Left ventricle myocardium inferior (tissue), 1 donor: ENCODE measurements at regions not wholly inside any gene's neighbourhood (a gene's known extent, or its start where the extent isn't known, plus 50 kb on each side); places are given as distances from the start of the nearest gene placed in this dataset.

Experiments used
- DNase-seq: peaks from one replicate; pipeline ENCODE4 v3.0.0-alpha.2; 2020
- H3K27ac ChIP-seq: fragments of 200-600 bp; replicated peaks from 2 replicates; pipeline ENCODE4 v1.8.0; 2021
- H3K27me3 ChIP-seq: fragments of 200-600 bp; 2 replicates; pipeline ENCODE4 v1.8.0; 2021; ENCODE audit warnings: low read depth
- H3K36me3 ChIP-seq: fragments of 200-600 bp; 2 replicates; pipeline ENCODE4 v1.8.0; 2021
- H3K4me1 ChIP-seq: fragments of 200-600 bp; 2 replicates; pipeline ENCODE4 v1.8.0; 2021
- H3K4me3 ChIP-seq: fragments of 200-600 bp; 2 replicates; pipeline ENCODE4 v1.8.0; 2021; ENCODE audit warnings: mild to moderate bottlenecking, moderate library complexity
- H3K9me3 ChIP-seq: fragments of 200-600 bp; replicated peaks from 2 replicates; pipeline ENCODE4 v1.8.0; 2021
- intact Hi-C: fragments of 100-400 bp; cut with micrococcal nuclease; formaldehyde crosslinking; loops from one replicate; pipeline ENCODE4 v1.11.0; 2022
- TF ChIP-seq, protein P1 (sequence below): fragments of 200-600 bp; IDR thresholded peaks from 2 replicates; pipeline ENCODE4 v1.8.0; 2021; ENCODE audit warnings: antibody characterized with exemption, mild to moderate bottlenecking, borderline replicate concordance
- donor health status: DM: no; HTN: yes; CAD: no; lungs with severe emphysema.

DNA sequence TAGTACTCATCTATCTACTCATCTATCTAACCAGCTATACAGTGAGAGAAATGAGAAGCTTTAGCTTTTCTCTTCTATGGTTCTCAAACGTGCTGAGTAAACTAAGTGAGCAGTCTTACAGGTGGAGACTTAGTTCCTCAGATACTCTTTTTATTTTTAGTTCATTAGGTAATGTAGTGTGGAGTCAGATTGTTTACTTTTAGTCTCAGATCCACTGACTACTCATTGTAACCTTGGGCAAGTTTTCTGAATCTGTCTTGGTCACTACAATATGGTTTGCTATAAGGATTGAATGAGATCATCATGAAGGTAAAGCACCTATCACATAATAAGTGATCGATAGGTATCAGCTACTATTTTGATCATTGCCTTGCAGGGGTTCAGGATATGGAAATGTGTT lies 160.1 kb downstream of the RAB38 start:
- no peak overlapping the region for H3K27ac ChIP-seq
- H3K27me3 ChIP-seq: peaks cover 8% of the 10 kb centered on the region
- intact Hi-C loops: no loop called here
- no peak for DNase-seq
- H3K9me3 ChIP-seq: no peaks in the 10 kb centered on the region
- no peaks in the 10 kb centered on the region for H3K36me3 ChIP-seq
- no peak overlapping the region for H3K4me3 ChIP-seq
- H3K4me1 ChIP-seq: no peaks in the 10 kb centered on the region
- TF ChIP-seq, protein P1, sequence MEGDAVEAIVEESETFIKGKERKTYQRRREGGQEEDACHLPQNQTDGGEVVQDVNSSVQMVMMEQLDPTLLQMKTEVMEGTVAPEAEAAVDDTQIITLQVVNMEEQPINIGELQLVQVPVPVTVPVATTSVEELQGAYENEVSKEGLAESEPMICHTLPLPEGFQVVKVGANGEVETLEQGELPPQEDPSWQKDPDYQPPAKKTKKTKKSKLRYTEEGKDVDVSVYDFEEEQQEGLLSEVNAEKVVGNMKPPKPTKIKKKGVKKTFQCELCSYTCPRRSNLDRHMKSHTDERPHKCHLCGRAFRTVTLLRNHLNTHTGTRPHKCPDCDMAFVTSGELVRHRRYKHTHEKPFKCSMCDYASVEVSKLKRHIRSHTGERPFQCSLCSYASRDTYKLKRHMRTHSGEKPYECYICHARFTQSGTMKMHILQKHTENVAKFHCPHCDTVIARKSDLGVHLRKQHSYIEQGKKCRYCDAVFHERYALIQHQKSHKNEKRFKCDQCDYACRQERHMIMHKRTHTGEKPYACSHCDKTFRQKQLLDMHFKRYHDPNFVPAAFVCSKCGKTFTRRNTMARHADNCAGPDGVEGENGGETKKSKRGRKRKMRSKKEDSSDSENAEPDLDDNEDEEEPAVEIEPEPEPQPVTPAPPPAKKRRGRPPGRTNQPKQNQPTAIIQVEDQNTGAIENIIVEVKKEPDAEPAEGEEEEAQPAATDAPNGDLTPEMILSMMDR: no peak

DNA sequence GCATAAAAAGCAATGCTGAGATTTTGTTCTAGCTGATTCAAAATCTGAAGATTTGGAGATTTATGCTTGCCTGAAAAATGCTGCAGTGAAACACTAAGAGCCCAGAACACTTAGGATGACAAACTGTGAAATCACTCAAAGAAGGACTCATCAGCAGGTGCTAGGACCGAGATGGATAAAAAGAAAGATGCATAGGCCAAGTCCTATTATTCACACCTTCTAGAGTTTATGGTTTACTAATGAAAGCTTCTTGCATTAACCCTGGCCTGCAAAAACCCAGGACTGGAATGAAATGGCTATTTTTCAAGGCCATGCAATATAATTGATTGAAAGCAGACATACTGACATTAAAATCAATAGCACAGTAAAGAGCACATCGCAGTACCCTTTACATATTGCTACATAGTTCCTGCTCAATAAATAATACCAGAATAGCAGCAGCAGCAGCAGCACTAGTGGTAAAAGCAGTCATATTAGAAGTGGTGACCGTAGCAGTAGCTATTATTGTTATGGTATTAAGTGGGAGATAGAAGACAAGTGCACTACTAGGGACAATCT lies 161.7 kb downstream of the RAB38 start:
- Histone ChIP-seq H3K9me3 (no peaks in the 10 kb centered on the region), H3K4me3 (no peak overlapping the region), H3K4me1 (no peaks in the 10 kb centered on the region), H3K36me3 (no peaks in the 10 kb centered on the region), H3K27ac (no peak overlapping the region), H3K27me3 (no peaks in the 10 kb centered on the region)
- TF ChIP-seq, protein P1: no peak
- DNase-seq: no peak
- intact Hi-C loops: no loop called here

DNA sequence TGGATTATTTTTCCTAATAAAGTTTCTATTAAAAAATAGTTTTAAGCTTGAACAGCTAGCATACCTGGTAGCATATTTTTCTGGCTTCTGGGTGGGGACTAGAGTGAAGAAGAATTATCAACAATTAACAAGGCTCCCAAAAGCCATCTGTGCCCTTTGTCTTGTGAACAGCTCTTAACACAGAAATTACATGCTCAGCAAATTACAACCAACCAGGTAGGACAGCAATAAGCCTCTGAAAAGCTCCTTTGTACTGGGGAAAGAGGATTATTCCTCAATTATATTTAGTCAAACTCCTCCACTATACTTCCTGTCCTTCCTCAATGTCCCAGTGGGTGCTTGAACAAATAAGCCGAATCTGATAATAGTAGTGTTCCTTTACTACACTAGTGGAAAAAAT lies 162.8 kb downstream of the RAB38 start:
- no peaks in the 10 kb centered on the region for H3K27me3 ChIP-seq
- no peaks in the 10 kb centered on the region for H3K9me3 ChIP-seq
- no peaks in the 10 kb centered on the region for H3K4me1 ChIP-seq
- no peak overlapping the region for H3K4me3 ChIP-seq
- no peak overlapping the region for H3K27ac ChIP-seq
- H3K36me3 ChIP-seq: no peaks in the 10 kb centered on the region
- DNase-seq: no peak
- intact Hi-C loops: no loop called here
- TF ChIP-seq, protein P1: no peak

DNA sequence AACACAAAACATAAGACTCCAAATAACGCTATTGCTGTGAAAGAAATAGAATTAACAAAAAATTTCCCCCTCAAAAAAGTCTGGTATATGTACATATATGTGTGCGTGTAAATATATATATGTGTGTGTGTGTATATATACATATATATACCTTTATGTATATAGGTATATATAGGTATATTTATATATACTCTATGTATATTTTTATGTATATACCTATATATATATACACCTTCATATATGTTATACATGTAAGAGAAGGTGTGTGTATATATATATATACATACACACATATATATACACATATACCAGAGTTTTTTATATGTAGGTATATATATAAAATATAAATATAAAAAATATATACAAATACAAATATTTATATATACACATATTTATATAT lies 199.2 kb downstream of the RAB38 start:
- Histone ChIP-seq H3K36me3 (no peaks in the 10 kb centered on the region), H3K4me3 (no peak overlapping the region), H3K27ac (no peak overlapping the region), H3K9me3 (no peaks in the 10 kb centered on the region), H3K27me3 (no peaks in the 10 kb centered on the region), H3K4me1 (no peaks in the 10 kb centered on the region)
- no peak for DNase-seq
- intact Hi-C loops: no loop called here
- TF ChIP-seq, protein P1: no peak

DNA sequence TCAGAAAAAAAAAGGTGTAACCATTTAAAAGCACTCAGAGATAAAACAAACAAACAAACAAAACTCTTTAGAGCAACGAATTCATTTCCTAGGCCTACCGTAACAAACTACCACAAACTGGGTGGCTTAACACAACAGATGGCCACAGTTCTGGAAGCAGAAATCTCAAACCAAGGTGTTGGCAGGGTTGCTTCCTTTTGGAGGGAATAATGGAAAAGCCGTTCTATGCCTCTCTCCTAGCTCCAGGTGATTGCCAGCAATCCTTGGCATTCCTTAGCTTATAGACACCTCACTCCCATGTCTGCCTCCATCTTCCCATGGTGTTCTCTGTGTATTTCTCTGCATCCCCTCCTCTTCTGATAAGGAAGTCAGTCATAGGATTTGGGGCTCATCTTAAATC lies 200.4 kb downstream of the RAB38 start:
- no peak for DNase-seq
- Histone ChIP-seq H3K4me1 (no peaks in the 10 kb centered on the region), H3K27me3 (no peaks in the 10 kb centered on the region), H3K4me3 (no peak overlapping the region), H3K9me3 (no peaks in the 10 kb centered on the region), H3K36me3 (no peaks in the 10 kb centered on the region), H3K27ac (no peak overlapping the region)
- intact Hi-C loops: no loop called here
- TF ChIP-seq, protein P1: no peak

DNA sequence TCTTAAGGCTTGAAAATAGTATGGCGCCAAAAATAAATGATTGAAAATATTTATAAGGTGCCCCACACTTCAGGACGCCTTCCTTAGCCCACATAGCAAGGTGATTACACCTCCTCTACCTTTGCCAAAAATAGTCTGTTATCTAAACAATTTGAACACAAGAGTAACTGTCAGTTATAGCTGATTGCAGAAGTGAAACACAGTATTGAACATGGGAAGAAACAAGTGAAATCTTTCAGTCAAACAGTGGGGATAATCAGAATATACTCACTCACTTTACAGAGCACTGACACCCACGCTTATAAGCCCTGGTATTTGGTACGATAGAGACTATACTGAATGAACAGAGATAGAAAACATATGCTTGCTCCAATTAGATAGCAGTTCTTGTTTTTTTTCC lies 203.1 kb downstream of the RAB38 start:
- intact Hi-C loops: no loop called here
- no peak overlapping the region for H3K4me3 ChIP-seq
- no peak overlapping the region for H3K27ac ChIP-seq
- H3K27me3 ChIP-seq: peaks cover 6% of the 10 kb centered on the region
- no peaks in the 10 kb centered on the region for H3K9me3 ChIP-seq
- H3K36me3 ChIP-seq: no peaks in the 10 kb centered on the region
- no peak for DNase-seq
- no peaks in the 10 kb centered on the region for H3K4me1 ChIP-seq
- TF ChIP-seq, protein P1: no peak
